ENCODE measurements at regions not wholly inside any gene's neighbourhood (a gene's known extent, or its start where the extent isn't known, plus 50 kb on each side); places are given as distances from the start of the nearest gene placed in this dataset.

DNA sequence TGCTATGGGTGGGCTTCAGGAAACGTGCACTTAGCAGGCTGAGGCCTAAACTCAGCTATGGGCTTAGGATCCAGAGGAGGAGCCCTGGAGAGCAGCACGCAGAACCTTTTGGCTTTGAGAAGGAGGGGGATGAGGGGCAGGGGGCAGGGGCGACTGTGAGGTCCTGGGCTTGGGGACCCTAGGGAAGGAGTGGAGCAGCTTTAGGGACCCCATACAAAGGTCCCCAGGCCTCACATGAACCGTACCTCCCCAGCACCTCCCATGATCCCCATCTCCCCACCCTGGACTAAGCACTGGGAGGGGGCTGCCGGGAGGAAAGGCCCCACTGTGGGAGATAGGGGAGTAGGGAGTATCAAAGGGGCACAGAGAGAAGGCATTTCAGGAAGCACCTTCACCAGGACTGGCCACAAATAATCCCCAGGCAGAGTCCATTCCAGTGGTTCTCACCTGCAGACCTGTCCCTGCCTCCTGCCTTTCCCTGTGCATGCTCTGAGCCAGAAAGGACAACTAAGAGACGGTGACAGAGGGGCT, 62.0 kb upstream of the KLF13 start:
- DNase-seq (ENCODE audit: low read depth): no peak
- H3K36me3 ChIP-seq (ENCODE audit: control insufficient read depth, insufficient read depth, low read length): no peaks in the 10 kb centered on the region
- H3K27me3 ChIP-seq (ENCODE audit: control insufficient read depth, insufficient read depth, low read length): no peaks in the 10 kb centered on the region
- no peak overlapping the region for H3K4me3 ChIP-seq (ENCODE audit: low read depth, low read length)
- FAIRE-seq: no peak
- TF ChIP-seq, protein P1, sequence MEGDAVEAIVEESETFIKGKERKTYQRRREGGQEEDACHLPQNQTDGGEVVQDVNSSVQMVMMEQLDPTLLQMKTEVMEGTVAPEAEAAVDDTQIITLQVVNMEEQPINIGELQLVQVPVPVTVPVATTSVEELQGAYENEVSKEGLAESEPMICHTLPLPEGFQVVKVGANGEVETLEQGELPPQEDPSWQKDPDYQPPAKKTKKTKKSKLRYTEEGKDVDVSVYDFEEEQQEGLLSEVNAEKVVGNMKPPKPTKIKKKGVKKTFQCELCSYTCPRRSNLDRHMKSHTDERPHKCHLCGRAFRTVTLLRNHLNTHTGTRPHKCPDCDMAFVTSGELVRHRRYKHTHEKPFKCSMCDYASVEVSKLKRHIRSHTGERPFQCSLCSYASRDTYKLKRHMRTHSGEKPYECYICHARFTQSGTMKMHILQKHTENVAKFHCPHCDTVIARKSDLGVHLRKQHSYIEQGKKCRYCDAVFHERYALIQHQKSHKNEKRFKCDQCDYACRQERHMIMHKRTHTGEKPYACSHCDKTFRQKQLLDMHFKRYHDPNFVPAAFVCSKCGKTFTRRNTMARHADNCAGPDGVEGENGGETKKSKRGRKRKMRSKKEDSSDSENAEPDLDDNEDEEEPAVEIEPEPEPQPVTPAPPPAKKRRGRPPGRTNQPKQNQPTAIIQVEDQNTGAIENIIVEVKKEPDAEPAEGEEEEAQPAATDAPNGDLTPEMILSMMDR (IDR thresholded peaks at IDR 0.05; ENCODE audit: insufficient read depth, low read length, severe bottlenecking): no peak

DNA sequence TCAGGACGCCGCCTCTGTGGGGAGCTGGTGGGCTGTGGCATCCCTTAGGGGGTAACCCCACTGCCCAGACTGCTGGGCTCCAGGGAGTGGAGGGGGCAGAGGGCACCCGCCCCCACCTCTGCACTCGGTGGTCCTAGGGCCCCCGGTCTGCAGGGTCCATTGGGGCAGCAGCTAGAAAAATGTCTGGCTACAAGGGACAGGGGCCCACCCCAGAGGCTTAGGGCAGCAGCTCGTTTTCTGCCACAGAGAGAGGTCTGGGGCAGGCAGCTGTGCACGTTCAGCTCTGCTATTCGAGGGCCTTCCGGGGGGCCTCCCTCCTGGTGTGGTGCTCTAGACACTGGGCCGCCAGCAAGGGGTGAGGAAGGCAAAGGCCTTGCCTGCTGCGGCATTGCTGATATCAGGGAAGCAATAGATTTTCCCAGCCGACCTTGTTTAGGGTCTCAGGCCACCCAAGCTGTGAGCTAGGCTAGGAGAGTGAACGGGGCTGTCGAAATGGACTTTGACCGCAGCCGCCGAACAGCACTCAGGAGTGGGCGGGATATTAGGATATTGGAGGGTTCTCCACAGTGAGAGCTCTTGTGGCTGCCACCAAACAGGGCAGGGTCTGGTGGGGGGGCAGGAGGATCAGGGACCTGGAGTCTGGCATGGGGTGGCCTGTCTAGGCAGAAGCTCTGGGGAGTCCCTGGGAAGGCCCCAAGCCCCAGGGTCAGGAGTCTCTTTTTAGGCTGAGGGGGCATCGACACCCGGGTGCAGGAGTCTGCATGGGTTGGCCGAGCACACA, 61.4 kb upstream of the KLF13 start:
- Histone ChIP-seq H3K4me3 (ENCODE audit: low read depth, low read length) (no peak overlapping the region), H3K36me3 (ENCODE audit: control insufficient read depth, insufficient read depth, low read length) (no peaks in the 10 kb centered on the region), H3K27me3 (ENCODE audit: control insufficient read depth, insufficient read depth, low read length) (no peaks in the 10 kb centered on the region)
- TF ChIP-seq, protein P1 (IDR thresholded peaks at IDR 0.05; ENCODE audit: insufficient read depth, low read length, severe bottlenecking): no peak
- DNase-seq (ENCODE audit: low read depth): no peak
- FAIRE-seq: no peak

DNA sequence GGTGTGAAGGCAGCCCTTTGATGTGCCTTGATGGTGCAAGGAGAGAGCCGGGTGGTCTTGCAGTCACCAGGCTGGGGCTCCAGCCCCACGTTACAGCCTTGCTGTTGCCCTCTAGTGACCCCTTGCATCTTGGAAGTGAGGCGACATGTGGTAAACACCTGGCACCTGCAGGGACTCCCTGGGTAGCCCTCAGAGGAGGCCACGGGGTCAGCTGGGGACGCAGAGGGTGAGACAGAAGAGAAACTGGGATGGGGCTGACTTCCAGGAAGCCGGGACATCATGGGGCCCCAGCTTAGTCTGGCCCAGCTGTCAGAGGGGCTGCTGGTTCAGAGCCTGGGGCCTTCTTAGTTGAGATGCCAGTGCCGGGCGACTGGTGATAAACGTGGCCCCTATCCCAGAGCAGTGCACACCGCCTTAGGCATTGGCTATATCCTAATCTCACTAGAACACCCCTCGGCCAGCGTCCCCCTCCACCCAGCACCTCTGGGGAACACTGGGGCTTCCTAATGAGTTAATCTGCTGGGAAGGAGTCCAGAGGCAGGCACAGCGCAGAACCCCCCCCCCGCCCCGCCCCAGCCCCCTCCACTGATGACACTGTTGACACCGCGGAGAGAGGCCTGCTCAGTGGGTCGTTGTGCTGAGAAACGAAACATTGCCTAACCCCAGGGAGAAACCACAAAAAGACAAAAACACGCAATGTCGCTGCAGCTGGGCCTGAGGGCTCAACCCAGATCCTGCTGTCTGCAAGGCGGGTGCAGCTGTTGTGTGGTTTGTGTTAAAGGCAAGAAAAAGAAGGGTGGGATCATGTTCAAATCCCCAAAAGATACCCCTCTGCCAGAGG, 60.5 kb upstream of the KLF13 start:
- TF ChIP-seq, protein P1 (IDR thresholded peaks at IDR 0.05; ENCODE audit: insufficient read depth, low read length, severe bottlenecking): no peak
- H3K36me3 ChIP-seq (ENCODE audit: control insufficient read depth, insufficient read depth, low read length): no peaks in the 10 kb centered on the region
- H3K27me3 ChIP-seq (ENCODE audit: control insufficient read depth, insufficient read depth, low read length): no peaks in the 10 kb centered on the region
- FAIRE-seq: no peak
- no peak for DNase-seq (ENCODE audit: low read depth)
- no peak overlapping the region for H3K4me3 ChIP-seq (ENCODE audit: low read depth, low read length)

DNA sequence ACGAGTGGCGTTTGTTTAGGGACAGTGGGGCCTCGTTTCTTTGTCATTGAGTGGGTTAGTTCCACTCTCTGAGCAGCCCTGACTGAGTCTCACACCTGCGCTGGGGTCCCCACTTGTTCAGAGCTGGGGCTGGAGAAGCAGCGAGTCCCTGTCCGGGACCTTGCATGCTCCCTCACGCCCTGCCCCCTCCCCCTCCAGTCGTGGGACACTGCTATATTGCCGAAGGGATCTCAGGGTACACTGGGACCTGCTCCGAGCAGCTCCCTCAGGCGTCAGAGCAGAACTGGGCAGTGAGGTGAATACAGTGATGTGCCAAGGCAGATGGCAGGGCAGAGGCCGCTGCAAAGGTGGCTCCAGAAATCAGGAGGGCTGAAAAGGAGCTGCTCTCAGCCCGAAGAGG, 59.9 kb upstream of the KLF13 start:
- H3K36me3 ChIP-seq (ENCODE audit: control insufficient read depth, insufficient read depth, low read length): no peaks in the 10 kb centered on the region
- no peak for DNase-seq (ENCODE audit: low read depth)
- H3K4me3 ChIP-seq (ENCODE audit: low read depth, low read length): no peak overlapping the region
- no peaks in the 10 kb centered on the region for H3K27me3 ChIP-seq (ENCODE audit: control insufficient read depth, insufficient read depth, low read length)
- TF ChIP-seq, protein P1 (IDR thresholded peaks at IDR 0.05; ENCODE audit: insufficient read depth, low read length, severe bottlenecking): no peak
- FAIRE-seq: peak; percentile 7

DNA sequence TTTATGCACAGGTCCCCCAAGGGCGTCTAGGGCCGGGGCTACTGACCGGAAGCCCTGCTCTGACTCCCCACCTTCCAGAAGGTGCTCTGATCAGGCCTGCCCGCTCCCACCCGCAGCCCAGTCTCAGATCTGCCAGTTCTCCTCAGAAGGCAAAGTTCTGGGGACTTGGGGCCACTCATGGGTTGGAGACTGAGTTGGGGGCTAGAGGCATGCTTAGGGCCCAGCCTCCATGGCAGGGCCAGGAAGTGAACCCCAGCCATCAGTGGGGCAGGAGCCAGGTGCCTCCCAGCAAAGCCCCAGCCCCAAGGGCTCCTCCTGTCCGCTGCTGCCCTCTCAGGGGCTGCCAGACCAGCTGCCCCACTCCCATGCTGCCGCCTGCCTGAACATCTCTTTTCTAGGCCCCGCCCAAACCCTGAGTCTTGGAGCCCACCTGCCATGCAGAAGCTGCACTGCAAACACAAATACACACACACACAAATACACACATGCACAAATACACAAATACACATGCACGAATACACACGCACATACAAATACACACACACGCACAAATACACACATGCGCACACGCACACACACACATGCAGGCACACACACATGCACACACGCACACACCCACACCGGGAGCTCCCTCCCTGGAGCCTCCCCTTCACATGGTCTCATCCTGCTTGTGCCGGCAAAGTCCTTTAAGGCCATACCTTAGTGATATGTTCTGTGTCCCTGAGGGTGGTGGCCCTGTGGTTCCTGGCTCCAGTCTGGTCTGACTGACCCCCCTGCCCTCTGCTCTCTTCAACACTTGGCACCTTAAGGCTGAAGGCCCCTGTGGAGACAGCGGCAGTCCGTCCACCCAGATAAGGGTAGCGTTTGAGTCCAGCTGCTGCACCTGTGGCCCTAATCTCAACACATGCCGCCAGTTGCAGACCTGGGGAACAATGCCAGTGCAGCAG, 59.2 kb upstream of the KLF13 start:
- Histone ChIP-seq H3K27me3 (ENCODE audit: control insufficient read depth, insufficient read depth, low read length) (no peaks in the 10 kb centered on the region), H3K36me3 (ENCODE audit: control insufficient read depth, insufficient read depth, low read length) (no peaks in the 10 kb centered on the region), H3K4me3 (ENCODE audit: low read depth, low read length) (no peak overlapping the region)
- FAIRE-seq (no peak), DNase-seq (ENCODE audit: low read depth) (no peak)
- TF ChIP-seq, protein P1 (IDR thresholded peaks at IDR 0.05; ENCODE audit: insufficient read depth, low read length, severe bottlenecking): no peak

All from bronchial epithelial cell (primary cell).